ENCODE measurements at regions not wholly inside any gene's neighbourhood (a gene's known extent, or its start where the extent isn't known, plus 50 kb on each side); places are given as distances from the start of the nearest gene placed in this dataset.

DNA sequence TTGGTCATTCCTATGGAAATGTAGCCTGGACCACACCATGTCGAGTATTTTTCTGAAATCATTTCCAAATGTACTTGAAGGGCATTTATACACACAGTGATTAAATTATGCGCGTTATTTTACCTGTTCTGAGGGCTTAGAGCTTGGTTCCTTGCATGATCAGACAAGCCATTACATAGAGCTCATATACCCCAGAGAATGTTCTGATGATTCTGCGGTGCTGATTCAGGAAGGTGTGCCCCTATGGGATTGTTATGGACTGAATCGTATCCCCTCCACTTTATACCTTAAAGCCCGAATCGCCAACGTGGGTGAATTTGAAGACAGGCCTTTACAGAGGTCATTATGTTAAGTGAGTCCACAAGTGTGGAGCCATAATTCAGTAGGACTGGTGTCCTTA lies 848.9 kb downstream of the TRIML1 start:
- TF ChIP-seq, protein P1, sequence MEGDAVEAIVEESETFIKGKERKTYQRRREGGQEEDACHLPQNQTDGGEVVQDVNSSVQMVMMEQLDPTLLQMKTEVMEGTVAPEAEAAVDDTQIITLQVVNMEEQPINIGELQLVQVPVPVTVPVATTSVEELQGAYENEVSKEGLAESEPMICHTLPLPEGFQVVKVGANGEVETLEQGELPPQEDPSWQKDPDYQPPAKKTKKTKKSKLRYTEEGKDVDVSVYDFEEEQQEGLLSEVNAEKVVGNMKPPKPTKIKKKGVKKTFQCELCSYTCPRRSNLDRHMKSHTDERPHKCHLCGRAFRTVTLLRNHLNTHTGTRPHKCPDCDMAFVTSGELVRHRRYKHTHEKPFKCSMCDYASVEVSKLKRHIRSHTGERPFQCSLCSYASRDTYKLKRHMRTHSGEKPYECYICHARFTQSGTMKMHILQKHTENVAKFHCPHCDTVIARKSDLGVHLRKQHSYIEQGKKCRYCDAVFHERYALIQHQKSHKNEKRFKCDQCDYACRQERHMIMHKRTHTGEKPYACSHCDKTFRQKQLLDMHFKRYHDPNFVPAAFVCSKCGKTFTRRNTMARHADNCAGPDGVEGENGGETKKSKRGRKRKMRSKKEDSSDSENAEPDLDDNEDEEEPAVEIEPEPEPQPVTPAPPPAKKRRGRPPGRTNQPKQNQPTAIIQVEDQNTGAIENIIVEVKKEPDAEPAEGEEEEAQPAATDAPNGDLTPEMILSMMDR (IDR thresholded peaks at IDR 0.05; ENCODE audit: low read length) = no peak
- TF ChIP-seq EZH2 (optimal IDR thresholded peaks at IDR 0.05; ENCODE audit: low read depth, low read length) = no peak
